Uterus (tissue), 3 donors: ENCODE measurements at regions not wholly inside any gene's neighbourhood (a gene's known extent, or its start where the extent isn't known, plus 50 kb on each side); places are given as distances from the start of the nearest gene placed in this dataset.
"Not testable (repeated sequence)": the region's sequence is repeated elsewhere in the genome, so short reads cannot be mapped to it uniquely, and the experiment has no call there.

Source experiments
- DNase-seq, 2 donors: peaks; one replicate each; pipeline ENCODE4 v3.0.0-alpha.2; 2019 to 2020
- H3K27ac ChIP-seq, 2 donors: fragments of 200-600 bp; sonication (generic); 1 replicate in 1 of 2; 2 replicates in 1 of 2; pipeline ENCODE4 v1.5.1; 2016 to 2018
- H3K27me3 ChIP-seq, 2 donors: fragments of 200-600 bp; sonication (generic); one replicate each; pipeline ENCODE4 v1.5.1; 2018 to 2019; ENCODE audit warnings: control low read depth in 1 of 2
- H3K36me3 ChIP-seq, 2 donors: fragments of 200-600 bp; sonication (generic); one replicate each; pipeline ENCODE4 v1.5.1; 2019; ENCODE audit warnings: control low read depth in 1 of 2
- H3K4me1 ChIP-seq, 2 donors: fragments of 200-600 bp; sonication (generic); one replicate each; pipeline ENCODE4 v1.5.1; 2018 to 2019; ENCODE audit warnings: control low read depth in 1 of 2
- H3K4me3 ChIP-seq, 2 donors: fragments of 200-600 bp; sonication (generic); 1 replicate in 1 of 2; 2 replicates in 1 of 2; pipeline ENCODE4 v1.5.1; 2018 to 2019; ENCODE audit warnings: mild to moderate bottlenecking in 1 of 2
- H3K9me3 ChIP-seq, 2 donors: fragments of 200-600 bp; sonication (generic); one replicate each; pipeline ENCODE4 v1.5.1; 2019; ENCODE audit warnings: control low read depth in 1 of 2
- POLR2A ChIP-seq, 2 donors: fragments of 450-650 bp; IDR thresholded peaks; one replicate each; pipeline ENCODE4 v1.6.1; 2016; ENCODE audit warnings: antibody characterized with exemption in 2 of 2, mild to moderate bottlenecking in 1 of 2, moderate library complexity in 1 of 2
- intact Hi-C: fragments of 100-400 bp; cut with DNase I; formaldehyde crosslinking; loops from one replicate; pipeline ENCODE4 v1.15.1; 2023; ENCODE audit warnings: low total_unique reads
- TF ChIP-seq, protein P1 (sequence below), 4 experiments: fragments of 200-600 bp in 2 of 4; fragments of 450-650 bp in 2 of 4; sonication (generic) in 2 of 4; IDR thresholded peaks; one replicate each; pipeline ENCODE4 v1.5.1; 2016 to 2019; ENCODE audit warnings: antibody characterized with exemption in 4 of 4, mild to moderate bottlenecking in 2 of 4, moderate library complexity in 1 of 4
- donor health status: DM: yes; HTN: yes; CAD: no.

DNA sequence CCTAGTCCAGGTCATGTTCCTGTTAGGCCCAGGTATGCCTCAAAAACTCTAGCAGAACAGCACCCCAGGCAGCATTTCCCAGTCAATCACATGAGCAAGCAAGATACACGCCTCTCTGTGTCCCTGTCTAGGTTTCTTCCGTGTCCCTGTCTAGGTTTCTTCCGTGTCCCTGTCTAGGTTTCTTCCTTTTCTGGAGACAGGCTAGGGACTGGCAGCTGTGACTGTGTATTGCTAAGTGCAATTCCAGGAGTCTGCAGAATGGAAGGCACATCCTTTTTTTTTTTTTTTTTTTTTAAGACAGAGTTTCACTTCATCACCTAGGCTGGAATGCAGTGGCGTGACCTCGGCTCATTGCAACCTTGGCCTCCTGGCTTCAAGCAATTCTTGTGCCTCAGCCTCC is 77.6 kb downstream of the SETD4 start:
- TF ChIP-seq POLR2A (IDR thresholded peaks at IDR 0.05): no peak
- TF ChIP-seq, protein P1, sequence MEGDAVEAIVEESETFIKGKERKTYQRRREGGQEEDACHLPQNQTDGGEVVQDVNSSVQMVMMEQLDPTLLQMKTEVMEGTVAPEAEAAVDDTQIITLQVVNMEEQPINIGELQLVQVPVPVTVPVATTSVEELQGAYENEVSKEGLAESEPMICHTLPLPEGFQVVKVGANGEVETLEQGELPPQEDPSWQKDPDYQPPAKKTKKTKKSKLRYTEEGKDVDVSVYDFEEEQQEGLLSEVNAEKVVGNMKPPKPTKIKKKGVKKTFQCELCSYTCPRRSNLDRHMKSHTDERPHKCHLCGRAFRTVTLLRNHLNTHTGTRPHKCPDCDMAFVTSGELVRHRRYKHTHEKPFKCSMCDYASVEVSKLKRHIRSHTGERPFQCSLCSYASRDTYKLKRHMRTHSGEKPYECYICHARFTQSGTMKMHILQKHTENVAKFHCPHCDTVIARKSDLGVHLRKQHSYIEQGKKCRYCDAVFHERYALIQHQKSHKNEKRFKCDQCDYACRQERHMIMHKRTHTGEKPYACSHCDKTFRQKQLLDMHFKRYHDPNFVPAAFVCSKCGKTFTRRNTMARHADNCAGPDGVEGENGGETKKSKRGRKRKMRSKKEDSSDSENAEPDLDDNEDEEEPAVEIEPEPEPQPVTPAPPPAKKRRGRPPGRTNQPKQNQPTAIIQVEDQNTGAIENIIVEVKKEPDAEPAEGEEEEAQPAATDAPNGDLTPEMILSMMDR (IDR thresholded peaks at IDR 0.05): no peak
- no peak overlapping the region for H3K27ac ChIP-seq
- H3K27me3 ChIP-seq: no peaks in the 10 kb centered on the region
- no peak for DNase-seq
- no peaks in the 10 kb centered on the region for H3K4me1 ChIP-seq
- intact Hi-C loops: no loop called here
- H3K9me3 ChIP-seq: no peaks in the 10 kb centered on the region
- no peak overlapping the region for H3K4me3 ChIP-seq
- no peaks in the 10 kb centered on the region for H3K36me3 ChIP-seq

DNA sequence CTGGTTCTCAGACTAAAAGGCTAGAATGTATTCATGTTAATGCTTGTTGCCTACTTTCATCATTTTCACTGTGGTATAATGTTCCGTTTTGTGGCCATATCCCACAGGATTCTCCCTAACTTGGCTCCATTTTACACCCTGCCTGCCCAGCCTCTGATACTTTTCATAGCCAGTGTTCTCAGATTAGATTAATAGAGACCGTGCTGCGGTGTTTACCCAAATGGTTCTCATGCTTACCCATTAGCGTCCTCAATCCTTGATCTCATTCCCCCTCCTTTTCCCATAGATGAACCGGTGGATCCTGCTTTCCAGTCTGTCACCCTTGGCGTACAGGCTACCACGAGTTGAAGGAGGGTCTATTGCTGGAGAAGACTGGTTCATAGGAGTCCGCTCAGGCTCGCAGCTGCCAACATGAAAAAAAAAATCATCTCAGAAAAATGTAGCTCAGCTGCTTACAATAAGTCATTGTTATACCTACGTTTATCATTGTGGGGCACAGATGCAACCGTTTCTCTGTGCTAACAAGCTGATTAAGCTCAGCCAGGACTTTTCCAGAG is 78.7 kb downstream of the SETD4 start:
- TF ChIP-seq, protein P1 (IDR thresholded peaks at IDR 0.05): no peak
- no peak for TF ChIP-seq POLR2A (IDR thresholded peaks at IDR 0.05)
- H3K4me3 ChIP-seq: no peak overlapping the region

DNA sequence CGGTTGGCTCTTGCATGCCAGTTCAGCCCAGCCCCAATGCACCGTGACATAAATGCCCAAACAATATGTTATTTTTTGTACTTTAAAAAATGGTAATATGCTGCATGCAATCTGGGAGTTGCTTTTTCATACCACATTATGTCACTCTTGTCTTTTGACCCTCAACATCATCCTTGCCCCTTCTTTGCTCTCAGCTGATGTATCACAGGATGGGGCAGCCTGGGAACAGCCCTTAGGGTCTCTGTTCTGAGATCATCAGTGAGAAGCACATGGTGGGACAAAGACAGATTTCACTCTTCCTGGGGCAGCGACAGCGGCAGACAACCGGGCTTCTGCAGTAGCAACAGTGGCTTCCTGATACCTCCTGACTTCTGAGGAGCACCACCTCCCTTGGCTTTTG is 79.5 kb downstream of the SETD4 start:
- intact Hi-C loops: no loop called here
- no peak for DNase-seq
- TF ChIP-seq, protein P1 (IDR thresholded peaks at IDR 0.05): no peak
- no peak for TF ChIP-seq POLR2A (IDR thresholded peaks at IDR 0.05)

More for the DNA sequence above, 78.7 kb downstream of the SETD4 start:
- Histone ChIP-seq H3K36me3 (no peaks in the 10 kb centered on the region), H3K27ac (no peak overlapping the region), H3K27me3 (no peaks in the 10 kb centered on the region), H3K4me1 (no peaks in the 10 kb centered on the region), H3K9me3 (no peaks in the 10 kb centered on the region)
- intact Hi-C loops: no loop called here
- DNase-seq: no peak

DNA sequence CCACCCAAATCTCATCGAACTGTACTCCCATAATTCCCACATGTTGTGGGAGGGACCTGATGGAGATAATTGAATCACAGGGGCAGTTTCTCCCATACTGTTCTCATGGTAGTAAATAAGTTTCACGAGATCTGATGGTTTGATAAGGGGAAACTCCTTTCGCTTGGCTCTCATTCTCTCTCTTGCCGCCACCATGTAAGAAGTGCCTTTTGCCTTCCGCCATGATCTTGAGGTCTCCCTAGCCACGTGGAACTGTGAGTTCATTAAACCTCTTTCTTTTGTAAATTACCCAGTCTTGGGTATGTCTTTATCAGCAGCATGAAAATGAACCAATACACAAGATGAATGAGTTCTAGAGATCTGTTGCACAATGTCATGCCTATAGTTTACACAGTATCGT is 82.5 kb downstream of the SETD4 start:
- H3K9me3 ChIP-seq, H3K36me3 ChIP-seq, H3K4me1 ChIP-seq, DNase-seq, H3K27ac ChIP-seq, intact Hi-C loops, H3K27me3 ChIP-seq, H3K4me3 ChIP-seq: not testable (repeated sequence)

More for the DNA sequence above, 79.5 kb downstream of the SETD4 start:
- H3K4me1 ChIP-seq: no peaks in the 10 kb centered on the region
- H3K36me3 ChIP-seq: no peaks in the 10 kb centered on the region
- no peaks in the 10 kb centered on the region for H3K27me3 ChIP-seq
- no peak overlapping the region for H3K27ac ChIP-seq
- no peaks in the 10 kb centered on the region for H3K9me3 ChIP-seq
- H3K4me3 ChIP-seq: no peak overlapping the region

DNA sequence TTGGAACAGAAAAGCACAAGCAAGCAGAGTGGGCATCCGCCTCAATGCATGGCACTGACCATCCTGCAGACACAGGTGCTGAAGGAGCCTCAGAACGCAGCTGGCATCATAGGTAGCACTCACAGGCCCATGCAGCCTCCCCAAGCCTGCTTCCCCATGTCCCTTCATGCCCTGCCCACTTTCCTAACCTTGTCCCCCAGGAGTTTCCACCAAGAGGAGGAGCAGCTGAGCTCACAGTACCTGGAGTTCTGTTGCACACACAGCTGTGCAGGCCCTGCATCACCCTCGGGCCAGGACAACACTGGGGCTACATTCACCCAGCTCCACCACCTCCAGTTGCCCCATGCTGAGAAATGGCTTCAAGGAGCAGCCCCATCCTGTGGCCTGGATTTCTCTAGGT is 83.4 kb downstream of the SETD4 start:
- no peak overlapping the region for H3K27ac ChIP-seq
- intact Hi-C loops: no loop called here
- H3K9me3 ChIP-seq: no peaks in the 10 kb centered on the region
- no peaks in the 10 kb centered on the region for H3K27me3 ChIP-seq
- H3K4me1 ChIP-seq: no peaks in the 10 kb centered on the region
- no peak overlapping the region for H3K4me3 ChIP-seq
- DNase-seq: no peak
- no peaks in the 10 kb centered on the region for H3K36me3 ChIP-seq
- TF ChIP-seq POLR2A (IDR thresholded peaks at IDR 0.05): no peak
- TF ChIP-seq, protein P1 (IDR thresholded peaks at IDR 0.05): no peak

DNA sequence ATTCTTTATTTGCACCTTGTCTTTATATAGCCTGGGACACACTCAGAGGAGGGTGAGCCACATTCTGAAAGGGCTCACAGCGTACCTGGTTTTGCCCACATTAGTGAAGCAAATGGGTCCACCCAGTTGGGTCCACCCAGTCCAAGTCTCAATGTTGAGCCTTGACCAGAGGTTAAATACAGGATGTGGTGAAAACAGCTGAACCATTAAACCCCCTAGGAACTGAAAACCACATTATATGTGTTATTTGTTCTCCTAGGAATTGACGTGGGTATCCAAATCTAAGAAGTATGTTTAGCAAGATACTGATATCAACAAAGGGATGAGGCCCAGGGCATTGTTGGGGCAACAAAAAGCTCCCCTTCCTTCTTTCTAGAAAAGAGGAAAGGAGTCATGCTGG is 83.8 kb downstream of the SETD4 start:
- no peaks in the 10 kb centered on the region for H3K4me1 ChIP-seq
- no peaks in the 10 kb centered on the region for H3K36me3 ChIP-seq
- no peak overlapping the region for H3K27ac ChIP-seq
- no peak overlapping the region for H3K4me3 ChIP-seq
- DNase-seq: no peak
- no peaks in the 10 kb centered on the region for H3K9me3 ChIP-seq
- TF ChIP-seq, protein P1 (IDR thresholded peaks at IDR 0.05): no peak
- TF ChIP-seq POLR2A (IDR thresholded peaks at IDR 0.05): no peak
- intact Hi-C loops: no loop called here
- no peaks in the 10 kb centered on the region for H3K27me3 ChIP-seq
